ENCODE measurements at regions not wholly inside any gene's neighbourhood (a gene's known extent, or its start where the extent isn't known, plus 50 kb on each side); places are given as distances from the start of the nearest gene placed in this dataset.

DNA sequence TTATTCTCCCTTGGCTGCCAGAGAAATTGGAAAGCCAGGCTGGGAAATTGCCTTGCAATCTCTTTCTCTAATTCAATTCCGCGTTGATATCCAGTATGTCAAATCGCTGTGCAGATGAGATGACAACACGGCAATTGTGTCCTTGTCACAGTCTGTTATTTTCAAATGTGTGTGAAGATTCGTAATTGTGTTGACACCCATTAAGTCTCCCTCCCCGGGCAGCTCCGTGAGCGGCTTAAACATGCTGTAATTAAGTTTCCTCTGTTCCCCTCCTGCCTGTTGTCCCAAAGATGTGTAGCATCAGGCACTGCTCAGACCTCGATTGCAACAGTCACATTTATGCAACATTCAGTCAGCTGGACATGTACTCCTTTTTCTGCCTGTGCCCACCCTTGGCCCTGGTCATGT lies 209.5 kb downstream of the LPIN1 start:
- no peak for DNase-seq

DNA sequence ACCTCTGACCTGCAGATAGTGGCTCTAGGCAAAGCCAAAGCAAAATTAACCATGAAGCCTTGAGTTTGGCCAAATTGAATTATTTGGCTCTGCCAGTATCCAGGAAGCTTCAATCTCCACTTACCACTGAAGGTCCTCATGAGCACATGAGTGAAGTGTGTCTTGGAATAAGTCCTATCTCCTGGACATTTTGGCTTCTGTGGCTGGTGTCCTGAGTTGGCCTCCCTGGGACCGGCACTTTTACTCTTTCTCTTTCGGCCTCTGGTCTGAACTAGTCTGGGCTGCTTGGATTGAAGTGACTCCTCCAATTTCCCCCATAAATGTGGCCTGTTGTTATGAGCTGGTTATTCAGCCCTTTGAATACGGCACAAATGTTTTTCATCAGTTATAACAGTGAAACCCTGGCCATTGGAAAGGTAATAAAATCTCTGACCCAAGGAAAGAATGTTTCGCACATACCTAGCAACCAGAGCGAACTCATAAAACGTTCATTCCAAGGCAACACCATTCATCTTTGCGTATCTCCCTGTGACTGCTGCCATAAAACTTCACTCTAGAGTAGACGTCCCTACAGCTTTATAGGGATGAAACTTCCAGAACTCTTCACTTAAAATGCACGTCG lies 216.4 kb downstream of the LPIN1 start:
- DNase-seq, result no peak

DNA sequence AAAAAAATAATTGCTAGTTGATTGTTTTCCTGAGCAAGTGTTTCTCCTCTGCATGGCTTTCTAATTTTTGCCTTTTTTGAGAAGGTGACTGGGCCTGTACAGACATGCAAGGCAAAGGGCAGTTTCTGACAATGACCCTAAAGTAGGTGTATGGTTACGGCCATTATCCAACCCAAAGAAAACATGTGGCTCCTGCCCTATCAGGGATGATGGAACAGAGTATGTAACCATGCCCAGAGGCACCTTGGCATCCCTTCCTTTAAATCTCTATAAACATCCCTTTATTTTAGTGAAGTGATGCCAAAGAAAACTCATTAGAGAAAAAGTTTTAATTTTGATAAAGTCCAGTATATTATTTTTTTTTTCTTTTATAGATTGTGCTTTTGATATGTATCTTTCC lies 217.5 kb downstream of the LPIN1 start:
- no peak for DNase-seq

- DNase-seq, result no peak
Observed at GRCh38 chr2:11967946-11968465, 221.6 kb downstream of the LPIN1 start.

- DNase-seq, result no peak
Observed at GRCh38 chr2:11968521-11968920, 222.1 kb downstream of the LPIN1 start.

DNA sequence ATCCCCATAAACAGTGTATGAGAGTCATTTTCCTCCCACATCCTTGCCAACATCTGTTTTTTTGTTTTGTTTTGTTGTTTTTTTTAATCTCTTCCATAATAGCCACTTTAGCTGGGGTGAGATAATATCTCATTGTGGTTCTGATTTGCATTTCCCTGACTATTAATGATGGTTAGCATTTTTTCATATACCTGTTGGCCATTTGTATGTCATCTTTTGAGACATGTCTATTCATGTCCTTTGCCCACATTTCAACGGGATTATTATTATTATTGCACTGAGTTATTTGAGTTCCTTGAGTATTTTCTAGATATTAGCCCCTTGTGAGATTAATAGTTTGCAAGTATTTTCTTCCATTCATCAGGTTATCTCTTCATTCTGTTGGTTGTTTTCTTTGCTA lies 223.3 kb downstream of the LPIN1 start:
- no peak for DNase-seq

DNA sequence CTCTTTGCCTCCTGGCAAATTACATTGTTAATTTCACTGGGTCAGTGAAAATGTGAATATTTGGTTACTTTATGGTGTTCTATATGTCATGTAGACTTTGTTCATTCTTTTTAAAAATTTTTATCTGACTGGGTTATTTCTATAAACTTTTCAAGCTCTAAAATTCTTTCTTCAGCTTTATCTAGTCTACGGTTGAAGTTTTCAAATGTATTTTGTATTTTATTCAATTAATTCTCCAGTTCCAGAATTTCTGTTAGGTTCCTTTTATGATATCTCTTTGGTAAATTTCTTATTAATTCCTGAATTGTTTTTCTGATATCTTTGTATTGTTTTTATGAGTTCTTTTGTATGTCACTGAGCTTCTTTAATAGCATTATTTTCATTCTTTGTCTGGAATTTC lies 228.1 kb downstream of the LPIN1 start:
- DNase-seq, result no peak

- DNase-seq, result no peak
Observed at GRCh38 chr2:11975373-11975772, 228.9 kb downstream of the LPIN1 start.

DNA sequence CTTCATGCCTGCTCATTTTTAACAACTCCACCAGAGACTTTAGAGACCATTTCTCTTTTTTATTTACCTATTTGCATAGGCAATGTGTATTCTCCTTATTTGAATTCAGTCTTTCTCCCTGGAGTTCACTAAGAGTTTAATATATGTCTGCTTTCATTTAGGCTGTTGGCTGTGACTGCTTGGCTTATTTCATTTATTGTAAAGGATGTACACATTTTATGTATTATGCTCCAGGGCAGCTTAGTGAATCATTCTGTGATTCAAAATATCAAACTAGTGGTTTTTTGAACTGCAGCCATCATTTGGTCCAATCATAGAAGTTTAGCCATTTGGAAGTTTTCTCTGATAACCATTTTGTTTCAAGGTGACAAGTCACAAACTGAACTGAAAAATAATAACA lies 229.6 kb downstream of the LPIN1 start:
- no peak for DNase-seq

- no peak for DNase-seq
Observed at GRCh38 chr2:11977766-11978524, 231.5 kb downstream of the LPIN1 start.

DNA sequence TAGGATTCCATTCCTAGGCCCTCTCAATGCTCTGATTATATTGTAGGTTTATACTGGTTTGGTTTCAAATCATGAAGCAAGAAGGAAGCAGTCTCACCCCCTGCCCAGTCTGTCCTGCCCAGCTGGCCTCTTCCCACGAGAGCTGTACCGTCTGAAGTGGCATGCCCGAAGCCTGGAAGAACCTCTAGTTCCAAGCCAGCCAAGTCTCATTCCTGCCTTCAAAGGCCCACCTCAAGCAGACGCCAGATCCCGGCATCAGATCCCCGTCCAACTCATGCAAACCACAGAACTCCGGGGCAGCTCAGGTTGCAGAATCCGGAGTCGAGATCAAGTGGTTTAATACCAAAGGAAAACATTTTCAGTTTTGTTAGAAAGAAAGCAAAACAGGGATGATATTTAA lies 234.4 kb downstream of the LPIN1 start:
- DNase-seq, result no peak

DNA sequence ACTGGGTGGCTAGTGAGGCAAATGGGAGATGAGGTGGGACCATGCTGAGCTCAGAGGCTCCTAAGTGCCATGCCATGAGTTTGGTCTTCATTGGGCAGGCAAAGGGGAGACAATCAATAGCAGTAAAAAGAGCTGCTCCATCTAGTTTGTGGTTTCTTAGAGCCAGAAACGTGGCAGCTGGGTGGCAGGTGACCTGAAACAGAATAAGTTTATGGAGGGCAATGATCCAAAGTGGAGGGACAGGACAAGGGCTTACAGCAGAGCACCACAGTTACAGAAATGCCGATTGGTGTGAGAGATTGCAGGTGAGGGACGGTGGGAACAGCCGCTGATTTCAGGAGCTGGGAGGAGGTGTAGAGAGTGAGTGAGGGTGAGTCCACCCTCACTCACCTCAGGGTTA lies 237.0 kb downstream of the LPIN1 start:
- DNase-seq, result no peak

GRCh38 chr2:11983870-11984269 lies 237.4 kb downstream of the LPIN1 start:
- no peak for DNase-seq

GRCh38 chr2:11984316-11985158 lies 238.1 kb downstream of the LPIN1 start:
- no peak for DNase-seq

- no peak for DNase-seq
Observed at GRCh38 chr2:11985817-11986566, 239.6 kb downstream of the LPIN1 start.

GRCh38 chr2:11987151-11987550 lies 240.7 kb downstream of the LPIN1 start:
- DNase-seq, result no peak

DNA sequence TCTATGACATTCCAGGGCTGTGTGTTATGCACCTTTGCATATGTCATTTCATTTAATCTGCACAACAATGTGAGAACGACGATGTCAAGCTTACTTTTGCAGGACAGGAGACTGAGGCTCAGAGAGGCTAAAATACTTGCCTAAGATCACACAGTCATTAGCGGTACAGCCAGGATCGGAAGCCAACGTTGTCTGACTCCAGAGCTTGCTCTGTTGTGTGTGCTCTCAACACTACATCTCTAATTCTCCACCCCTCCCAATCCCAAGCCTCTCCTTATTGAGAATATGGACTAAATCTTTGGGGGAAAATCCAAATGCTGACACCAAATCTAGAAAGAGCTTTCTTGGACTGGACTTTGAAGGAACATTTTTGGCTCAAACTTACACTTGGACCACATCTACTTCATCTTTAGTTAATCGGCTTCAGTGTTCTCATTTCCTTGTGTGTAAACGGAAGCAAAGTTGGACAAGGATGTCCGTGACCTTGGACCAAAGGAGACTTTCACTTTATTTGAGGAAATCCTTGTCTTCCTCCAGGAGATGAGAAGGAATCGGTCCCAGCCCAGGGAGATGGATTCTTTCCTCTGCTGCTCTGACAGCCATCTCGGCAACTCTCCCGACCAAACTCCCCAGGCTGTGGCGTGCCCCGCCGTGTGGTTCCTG lies 242.4 kb downstream of the LPIN1 start:
- DNase-seq, result no peak

DNA sequence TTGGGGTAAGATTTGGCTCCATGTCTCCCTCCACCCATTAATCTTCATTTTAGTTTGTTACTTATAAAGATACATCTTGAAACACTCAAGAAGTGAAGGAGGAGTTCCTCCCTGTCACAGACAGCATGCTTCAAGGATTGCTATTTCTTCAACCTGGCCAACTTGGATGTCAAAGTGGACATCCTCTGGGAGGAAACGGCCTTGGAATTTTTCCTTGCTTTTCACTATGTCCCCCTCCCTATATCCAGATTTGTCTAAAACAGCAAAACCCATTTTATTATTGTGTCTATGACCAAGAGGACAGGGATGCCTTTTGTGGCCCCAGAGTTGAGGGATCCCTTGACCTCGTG lies 242.9 kb downstream of the LPIN1 start:
- DNase-seq, result no peak

DNA sequence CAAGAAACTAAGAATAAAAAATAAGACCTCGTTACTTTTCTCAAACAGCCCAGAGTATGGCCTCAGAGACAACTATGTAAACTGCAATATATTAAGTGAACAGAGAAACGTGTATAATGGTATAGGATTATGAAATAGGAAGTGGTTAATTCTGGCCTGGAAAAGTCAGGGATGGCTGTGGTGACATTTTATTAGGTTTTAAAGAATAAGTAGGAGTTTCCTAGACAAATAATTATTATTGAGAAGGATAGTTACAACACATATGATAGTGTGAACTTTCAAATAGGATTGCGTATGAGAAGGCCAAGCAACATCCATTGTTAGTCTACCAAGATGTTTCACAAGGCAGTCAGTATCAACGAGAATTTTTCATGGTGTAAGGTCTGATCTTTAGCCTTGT lies 244.1 kb downstream of the LPIN1 start:
- DNase-seq, result no peak

DNA sequence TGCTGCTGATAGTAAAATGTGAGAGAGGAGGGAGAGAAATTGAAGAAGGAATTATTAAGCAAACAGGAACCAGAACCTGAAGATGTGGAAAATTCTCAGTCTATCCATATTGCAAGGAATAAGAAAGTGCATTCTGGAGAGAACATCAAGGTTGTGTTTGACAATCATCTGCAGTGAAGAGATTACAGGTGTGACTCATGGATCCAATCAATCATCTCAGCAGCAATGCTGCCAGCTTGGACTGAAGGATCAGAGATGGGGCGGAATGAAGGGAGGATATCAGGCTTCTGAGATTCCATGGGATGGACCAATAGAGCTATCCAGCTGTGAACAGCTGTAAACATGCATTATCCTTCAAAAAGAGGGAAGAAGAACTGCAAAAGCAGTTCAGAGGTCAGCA lies 247.3 kb downstream of the LPIN1 start:
- no peak for DNase-seq

GRCh38 chr2:11995456-11995855 lies 249.0 kb downstream of the LPIN1 start:
- DNase-seq, result no peak

GRCh38 chr2:11996618-11997017 lies 250.2 kb downstream of the LPIN1 start:
- DNase-seq, result peak; percentile 11
